ENCODE measurements at regions not wholly inside any gene's neighbourhood (a gene's known extent, or its start where the extent isn't known, plus 50 kb on each side); places are given as distances from the start of the nearest gene placed in this dataset.
"Not testable (repeated sequence)": the region's sequence is repeated elsewhere in the genome, so short reads cannot be mapped to it uniquely, and the experiment has no call there.

GRCh38 chr6:150788089-150788488 lies 77.4 kb upstream of the MTHFD1L start:
- DNase-seq (ENCODE audit: insufficient read length, low spot score, missing footprints): peak; percentile 21
- no peaks in the 10 kb centered on the region for H3K36me3 ChIP-seq (ENCODE audit: insufficient read depth, low read length)
- peak overlapping the region; percentile 26 for H2AFZ ChIP-seq (ENCODE audit: low read length)
- H3K4me2 ChIP-seq (ENCODE audit: insufficient read depth, low read length): no peak overlapping the region
- no peak overlapping the region for H3K4me3 ChIP-seq (ENCODE audit: insufficient read depth, low read length)
- TF ChIP-seq CTCF (IDR thresholded peaks at IDR 0.05; ENCODE audit: extremely low read depth, low read depth, low read length): no peak
- H3K9me3 ChIP-seq (ENCODE audit: low read depth, low read length): no peaks in the 10 kb centered on the region
- H3K27ac ChIP-seq (ENCODE audit: low read depth, low read length): no peak overlapping the region
- H4K20me1 ChIP-seq (ENCODE audit: insufficient read depth, low read length): no peaks in the 10 kb centered on the region
- H3K4me1 ChIP-seq (ENCODE audit: insufficient read depth, low read length): no peaks in the 10 kb centered on the region
- H3K27me3 ChIP-seq (ENCODE audit: insufficient read depth, low read length): peaks cover 8% of the 10 kb centered on the region
- H3K79me2 ChIP-seq (ENCODE audit: insufficient read depth, low read length): no peaks in the 10 kb centered on the region

GRCh38 chr6:150789906-150790305 lies 75.6 kb upstream of the MTHFD1L start:
- H4K20me1 ChIP-seq (ENCODE audit: insufficient read depth, low read length); H3K27me3 ChIP-seq (ENCODE audit: insufficient read depth, low read length); H3K4me3 ChIP-seq (ENCODE audit: insufficient read depth, low read length); H3K4me1 ChIP-seq (ENCODE audit: insufficient read depth, low read length); H2AFZ ChIP-seq (ENCODE audit: low read length); DNase-seq (ENCODE audit: insufficient read length, low spot score, missing footprints); H3K4me2 ChIP-seq (ENCODE audit: insufficient read depth, low read length); H3K79me2 ChIP-seq (ENCODE audit: insufficient read depth, low read length); H3K9me3 ChIP-seq (ENCODE audit: low read depth, low read length); H3K27ac ChIP-seq (ENCODE audit: low read depth, low read length); H3K36me3 ChIP-seq (ENCODE audit: insufficient read depth, low read length): not testable (repeated sequence)

GRCh38 chr6:150791717-150792116 lies 73.8 kb upstream of the MTHFD1L start:
- no peak overlapping the region for H3K4me2 ChIP-seq (ENCODE audit: insufficient read depth, low read length)
- H3K4me3 ChIP-seq (ENCODE audit: insufficient read depth, low read length): no peak overlapping the region
- H3K4me1 ChIP-seq (ENCODE audit: insufficient read depth, low read length): no peaks in the 10 kb centered on the region
- H4K20me1 ChIP-seq (ENCODE audit: insufficient read depth, low read length): no peaks in the 10 kb centered on the region
- no peak overlapping the region for H3K27ac ChIP-seq (ENCODE audit: low read depth, low read length)
- no peaks in the 10 kb centered on the region for H3K79me2 ChIP-seq (ENCODE audit: insufficient read depth, low read length)
- TF ChIP-seq CTCF (IDR thresholded peaks at IDR 0.05; ENCODE audit: extremely low read depth, low read depth, low read length): no peak
- no peaks in the 10 kb centered on the region for H3K9me3 ChIP-seq (ENCODE audit: low read depth, low read length)
- H3K27me3 ChIP-seq (ENCODE audit: insufficient read depth, low read length): peaks cover 8% of the 10 kb centered on the region
- DNase-seq (ENCODE audit: insufficient read length, low spot score, missing footprints): no peak
- no peak overlapping the region for H2AFZ ChIP-seq (ENCODE audit: low read length)
- H3K36me3 ChIP-seq (ENCODE audit: insufficient read depth, low read length): no peaks in the 10 kb centered on the region

- Histone ChIP-seq H4K20me1 (ENCODE audit: insufficient read depth, low read length) (no peaks in the 10 kb centered on the region), H3K79me2 (ENCODE audit: insufficient read depth, low read length) (no peaks in the 10 kb centered on the region), H3K4me1 (ENCODE audit: insufficient read depth, low read length) (no peaks in the 10 kb centered on the region), H3K27ac (ENCODE audit: low read depth, low read length) (no peak overlapping the region), H3K36me3 (ENCODE audit: insufficient read depth, low read length) (no peaks in the 10 kb centered on the region), H3K9me3 (ENCODE audit: low read depth, low read length) (no peaks in the 10 kb centered on the region), H2AFZ (ENCODE audit: low read length) (no peak overlapping the region), H3K4me2 (ENCODE audit: insufficient read depth, low read length) (no peak overlapping the region), H3K4me3 (ENCODE audit: insufficient read depth, low read length) (no peak overlapping the region), H3K27me3 (ENCODE audit: insufficient read depth, low read length) (no peaks in the 10 kb centered on the region)
- no peak for TF ChIP-seq CTCF (IDR thresholded peaks at IDR 0.05; ENCODE audit: extremely low read depth, low read depth, low read length)
- no peak for DNase-seq (ENCODE audit: insufficient read length, low spot score, missing footprints)
Measured at GRCh38 chr6:150797949-150798348, 67.6 kb upstream of the MTHFD1L start.

Data from osteoblast (primary cell).